ENCODE measurements at regions not wholly inside any gene's neighbourhood (a gene's known extent, or its start where the extent isn't known, plus 50 kb on each side); places are given as distances from the start of the nearest gene placed in this dataset.

- TF ChIP-seq, protein P1, sequence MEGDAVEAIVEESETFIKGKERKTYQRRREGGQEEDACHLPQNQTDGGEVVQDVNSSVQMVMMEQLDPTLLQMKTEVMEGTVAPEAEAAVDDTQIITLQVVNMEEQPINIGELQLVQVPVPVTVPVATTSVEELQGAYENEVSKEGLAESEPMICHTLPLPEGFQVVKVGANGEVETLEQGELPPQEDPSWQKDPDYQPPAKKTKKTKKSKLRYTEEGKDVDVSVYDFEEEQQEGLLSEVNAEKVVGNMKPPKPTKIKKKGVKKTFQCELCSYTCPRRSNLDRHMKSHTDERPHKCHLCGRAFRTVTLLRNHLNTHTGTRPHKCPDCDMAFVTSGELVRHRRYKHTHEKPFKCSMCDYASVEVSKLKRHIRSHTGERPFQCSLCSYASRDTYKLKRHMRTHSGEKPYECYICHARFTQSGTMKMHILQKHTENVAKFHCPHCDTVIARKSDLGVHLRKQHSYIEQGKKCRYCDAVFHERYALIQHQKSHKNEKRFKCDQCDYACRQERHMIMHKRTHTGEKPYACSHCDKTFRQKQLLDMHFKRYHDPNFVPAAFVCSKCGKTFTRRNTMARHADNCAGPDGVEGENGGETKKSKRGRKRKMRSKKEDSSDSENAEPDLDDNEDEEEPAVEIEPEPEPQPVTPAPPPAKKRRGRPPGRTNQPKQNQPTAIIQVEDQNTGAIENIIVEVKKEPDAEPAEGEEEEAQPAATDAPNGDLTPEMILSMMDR (conservative IDR thresholded peaks at IDR 0.05 in 1 of 2, IDR thresholded peaks at IDR 0.05 in 1 of 2; ENCODE audit: low read depth in 1 of 2, low read length in 2 of 2): no peak
- no peak for TF ChIP-seq EZH2 (IDR thresholded peaks at IDR 0.05; ENCODE audit: low read length, missing control alignments)
Measured at GRCh38 chr2:239575931-239576445, 175.2 kb upstream of the HDAC4 start.
